ENCODE measurements at regions not wholly inside any gene's neighbourhood (a gene's known extent, or its start where the extent isn't known, plus 50 kb on each side); places are given as distances from the start of the nearest gene placed in this dataset.

DNA sequence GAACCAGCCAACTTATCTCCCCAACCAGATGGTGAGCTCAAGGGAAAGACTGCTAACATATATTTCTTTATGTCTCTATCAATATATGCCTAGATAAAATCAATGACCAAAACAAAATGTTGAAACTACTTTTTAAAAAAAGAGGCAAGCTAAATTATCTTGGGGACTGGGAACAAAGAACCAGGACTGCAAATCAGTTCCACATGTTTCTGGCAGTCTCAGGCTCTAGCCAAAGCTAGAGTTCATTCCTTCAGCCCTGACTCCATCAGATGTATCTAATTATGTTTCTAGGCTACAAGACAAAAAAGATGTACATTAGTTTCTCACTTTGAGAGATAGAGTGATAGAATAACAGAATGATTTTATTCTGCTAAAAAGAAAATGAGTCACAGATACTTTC lies 1290.3 kb upstream of the SORCS1 start:
- Mint-ChIP-seq H3K9me3 (ENCODE audit: unreplicated experiment) (no peaks in the 10 kb centered on the region), H3K36me3 (ENCODE audit: insufficient read depth, unreplicated experiment) (no peaks in the 10 kb centered on the region), H3K4me3 (ENCODE audit: unreplicated experiment) (no peak overlapping the region), H3K4me1 (ENCODE audit: insufficient read depth, unreplicated experiment) (no peaks in the 10 kb centered on the region), H3K27me3 (ENCODE audit: insufficient read depth, unreplicated experiment) (no peaks in the 10 kb centered on the region), H3K27ac (ENCODE audit: low read depth, unreplicated experiment) (no peak overlapping the region)
- intact Hi-C loops (cut with micrococcal nuclease) = no loop called here
- ChIA-PET POLR2A (no interaction called here), CTCF (no interaction called here)
- TF ChIP-seq, protein P1, sequence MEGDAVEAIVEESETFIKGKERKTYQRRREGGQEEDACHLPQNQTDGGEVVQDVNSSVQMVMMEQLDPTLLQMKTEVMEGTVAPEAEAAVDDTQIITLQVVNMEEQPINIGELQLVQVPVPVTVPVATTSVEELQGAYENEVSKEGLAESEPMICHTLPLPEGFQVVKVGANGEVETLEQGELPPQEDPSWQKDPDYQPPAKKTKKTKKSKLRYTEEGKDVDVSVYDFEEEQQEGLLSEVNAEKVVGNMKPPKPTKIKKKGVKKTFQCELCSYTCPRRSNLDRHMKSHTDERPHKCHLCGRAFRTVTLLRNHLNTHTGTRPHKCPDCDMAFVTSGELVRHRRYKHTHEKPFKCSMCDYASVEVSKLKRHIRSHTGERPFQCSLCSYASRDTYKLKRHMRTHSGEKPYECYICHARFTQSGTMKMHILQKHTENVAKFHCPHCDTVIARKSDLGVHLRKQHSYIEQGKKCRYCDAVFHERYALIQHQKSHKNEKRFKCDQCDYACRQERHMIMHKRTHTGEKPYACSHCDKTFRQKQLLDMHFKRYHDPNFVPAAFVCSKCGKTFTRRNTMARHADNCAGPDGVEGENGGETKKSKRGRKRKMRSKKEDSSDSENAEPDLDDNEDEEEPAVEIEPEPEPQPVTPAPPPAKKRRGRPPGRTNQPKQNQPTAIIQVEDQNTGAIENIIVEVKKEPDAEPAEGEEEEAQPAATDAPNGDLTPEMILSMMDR (IDR thresholded peaks at IDR 0.05; ENCODE audit: unreplicated experiment) = no peak
- DNase-seq (ENCODE audit: unreplicated experiment) = no peak
- BruUV-seq (replicated peaks) = no TSS peak

DNA sequence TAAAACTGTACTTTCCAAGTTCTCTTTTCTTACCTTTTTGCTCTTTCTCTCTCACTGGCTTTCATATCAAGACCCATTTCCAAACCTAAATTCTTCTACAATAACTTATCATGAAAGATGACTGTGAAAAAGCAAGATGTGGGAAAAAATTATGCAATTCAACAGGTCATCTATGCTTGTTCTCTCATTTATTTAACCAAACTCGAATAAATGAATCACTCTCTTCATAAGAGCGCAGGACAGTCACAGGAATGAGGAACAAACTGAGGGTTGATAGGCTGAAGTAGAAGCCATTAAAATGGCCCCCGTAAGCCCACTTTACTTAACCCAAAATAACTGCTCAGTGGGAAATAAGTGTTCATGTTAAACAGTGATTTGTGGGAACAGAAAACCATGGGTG lies 1289.7 kb upstream of the SORCS1 start:
- no peaks in the 10 kb centered on the region for H3K36me3 Mint-ChIP-seq (ENCODE audit: insufficient read depth, unreplicated experiment)
- no peak for DNase-seq (ENCODE audit: unreplicated experiment)
- ChIA-PET POLR2A (no interaction called here), CTCF (no interaction called here)
- H3K4me3 Mint-ChIP-seq (ENCODE audit: unreplicated experiment) = no peak overlapping the region
- no peaks in the 10 kb centered on the region for H3K27me3 Mint-ChIP-seq (ENCODE audit: insufficient read depth, unreplicated experiment)
- no peaks in the 10 kb centered on the region for H3K9me3 Mint-ChIP-seq (ENCODE audit: unreplicated experiment)
- H3K27ac Mint-ChIP-seq (ENCODE audit: low read depth, unreplicated experiment) = no peak overlapping the region
- TF ChIP-seq, protein P1 (IDR thresholded peaks at IDR 0.05; ENCODE audit: unreplicated experiment) = no peak
- intact Hi-C loops (cut with micrococcal nuclease) = no loop called here
- no peaks in the 10 kb centered on the region for H3K4me1 Mint-ChIP-seq (ENCODE audit: insufficient read depth, unreplicated experiment)
- BruUV-seq (replicated peaks) = no TSS peak

DNA sequence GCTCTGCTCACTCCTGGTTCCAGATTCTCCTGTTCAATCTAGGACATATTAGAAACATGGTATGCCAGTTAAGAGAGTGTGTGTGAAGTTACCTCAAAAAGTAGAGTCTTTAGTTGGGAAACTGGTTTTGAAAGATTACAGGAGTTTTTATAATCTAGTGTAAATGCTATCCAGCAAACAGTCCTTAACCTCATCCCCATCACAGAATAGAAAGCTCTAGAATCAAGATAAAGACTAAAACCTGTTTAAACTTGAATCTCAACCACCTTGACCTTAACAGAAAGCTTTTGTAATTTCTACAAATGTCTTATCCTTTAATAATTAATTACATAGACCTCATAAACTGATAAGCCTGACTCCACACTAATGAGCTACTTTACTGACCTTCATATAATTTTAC lies 1288.7 kb upstream of the SORCS1 start:
- H3K4me1 Mint-ChIP-seq (ENCODE audit: insufficient read depth, unreplicated experiment) = no peaks in the 10 kb centered on the region
- TF ChIP-seq, protein P1 (IDR thresholded peaks at IDR 0.05; ENCODE audit: unreplicated experiment) = no peak
- H3K27me3 Mint-ChIP-seq (ENCODE audit: insufficient read depth, unreplicated experiment) = no peaks in the 10 kb centered on the region
- H3K36me3 Mint-ChIP-seq (ENCODE audit: insufficient read depth, unreplicated experiment) = no peaks in the 10 kb centered on the region
- H3K27ac Mint-ChIP-seq (ENCODE audit: low read depth, unreplicated experiment) = no peak overlapping the region
- CTCF ChIA-PET = interaction anchor here (0.6 kb wide), 1 partner anchor 537 kb away, joined by 3 read pairs; no protein-coding TSS in a partner anchor
- intact Hi-C loops (cut with micrococcal nuclease) = no loop called here
- H3K9me3 Mint-ChIP-seq (ENCODE audit: unreplicated experiment) = no peaks in the 10 kb centered on the region
- no TSS peak for BruUV-seq (replicated peaks)
- no peak overlapping the region for H3K4me3 Mint-ChIP-seq (ENCODE audit: unreplicated experiment)
- no peak for DNase-seq (ENCODE audit: unreplicated experiment)
- POLR2A ChIA-PET = interaction anchor here (1.2 kb wide), 1 partner anchor 392 kb away, joined by 4 read pairs; no protein-coding TSS in a partner anchor

DNA sequence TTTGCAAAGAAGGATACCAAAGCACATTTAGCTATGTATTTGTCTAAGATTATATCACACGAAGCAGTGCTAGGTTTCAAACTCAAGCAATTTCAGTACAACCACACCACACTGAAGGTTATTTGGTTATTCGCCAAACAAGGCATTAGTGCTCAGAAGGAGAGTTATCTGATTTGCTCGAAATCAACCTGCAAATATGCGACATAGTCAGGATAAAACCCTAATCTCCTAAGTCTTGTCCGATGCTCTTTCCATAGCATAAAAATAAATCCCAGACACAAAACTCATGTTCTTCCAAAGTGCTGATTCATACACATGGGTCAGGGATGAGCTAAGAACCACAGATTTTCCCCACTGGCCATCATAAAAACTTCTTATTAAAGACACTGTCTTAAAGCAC lies 1288.0 kb upstream of the SORCS1 start:
- no peaks in the 10 kb centered on the region for H3K36me3 Mint-ChIP-seq (ENCODE audit: insufficient read depth, unreplicated experiment)
- no peak overlapping the region for H3K4me3 Mint-ChIP-seq (ENCODE audit: unreplicated experiment)

More for the DNA sequence above, 1288.0 kb upstream of the SORCS1 start:
- no TSS peak for BruUV-seq (replicated peaks)
- DNase-seq (ENCODE audit: unreplicated experiment) = no peak
- ChIA-PET CTCF (no interaction called here), POLR2A (interaction anchor here (1.2 kb wide), 1 partner anchor 391 kb away, joined by 4 read pairs; no protein-coding TSS in a partner anchor)
- no peaks in the 10 kb centered on the region for H3K27me3 Mint-ChIP-seq (ENCODE audit: insufficient read depth, unreplicated experiment)
- no peaks in the 10 kb centered on the region for H3K4me1 Mint-ChIP-seq (ENCODE audit: insufficient read depth, unreplicated experiment)
- intact Hi-C loops (cut with micrococcal nuclease) = no loop called here
- H3K27ac Mint-ChIP-seq (ENCODE audit: low read depth, unreplicated experiment) = no peak overlapping the region
- TF ChIP-seq, protein P1 (IDR thresholded peaks at IDR 0.05; ENCODE audit: unreplicated experiment) = no peak
- H3K9me3 Mint-ChIP-seq (ENCODE audit: unreplicated experiment) = no peaks in the 10 kb centered on the region

All from MCF 10A (cell line).